ENCODE measurements at regions not wholly inside any gene's neighbourhood (a gene's known extent, or its start where the extent isn't known, plus 50 kb on each side); places are given as distances from the start of the nearest gene placed in this dataset.

GRCh38 chr12:67810166-67810565 lies 161.6 kb downstream of the DYRK2 start (continued):
- TF ChIP-seq TCF12 (IDR thresholded peaks at IDR 0.05) (no peak), EP300 (IDR thresholded peaks at IDR 0.05; ENCODE audit: borderline replicate concordance in 1 of 2, low read depth in 1 of 2, low read length in 1 of 2) (no peak), YY1 (IDR thresholded peaks at IDR 0.05; ENCODE audit: low read depth) (no peak), FOXJ3 (CRISPR knock-in tag; IDR thresholded peaks at IDR 0.05) (no peak), NRF1 (IDR thresholded peaks at IDR 0.05; ENCODE audit: low read depth, low read length) (no peak), TAF1 (IDR thresholded peaks at IDR 0.05; ENCODE audit: borderline replicate concordance, low read depth, low read length) (no peak)

- H3K27me3 ChIP-seq (ENCODE audit: insufficient read depth) = no peaks in the 10 kb centered on the region
- H3K4me2 ChIP-seq = no peak overlapping the region
- no peak overlapping the region for H2AFZ ChIP-seq (ENCODE audit: low read depth)
- POLR2A ChIA-PET = no interaction called here
- WGBS (ENCODE audit: low lambda C conversion rate) = 96% methylated on average over 1 of the region's 1 CpG
- no peak overlapping the region for H3K9ac ChIP-seq
- TF ChIP-seq FOXJ3 (CRISPR knock-in tag; IDR thresholded peaks at IDR 0.05) = no peak
- no peak for TF ChIP-seq YY1 (IDR thresholded peaks at IDR 0.05; ENCODE audit: low read depth)
- TF ChIP-seq MEF2A (IDR thresholded peaks at IDR 0.05; ENCODE audit: borderline replicate concordance, low read depth) = no peak
- no peak for TF ChIP-seq GATA2 (CRISPR knock-in tag; IDR thresholded peaks at IDR 0.05)
- H3K9me3 ChIP-seq = peaks cover 4% of the 10 kb centered on the region
- DNase-seq = no peak
- no peaks in the 10 kb centered on the region for H3K4me1 ChIP-seq (ENCODE audit: control insufficient read depth in 1 of 2, insufficient read depth in 2 of 2, low read depth in 1 of 2, low read length in 1 of 2)
- no peak overlapping the region for H3K27ac ChIP-seq (ENCODE audit: low read depth in 2 of 2, low read length in 1 of 2)
- H3F3A ChIP-seq (replicated peaks; ENCODE audit: insufficient read depth) = peaks cover 13% of the 10 kb centered on the region
- H4K20me1 ChIP-seq (ENCODE audit: insufficient read depth) = no peaks in the 10 kb centered on the region
- no peak overlapping the region for H3K4me3 ChIP-seq (ENCODE audit: low read depth in 2 of 2, low read length in 1 of 2)
- H3K79me2 ChIP-seq (ENCODE audit: insufficient read depth) = no peaks in the 10 kb centered on the region
- H3K36me3 ChIP-seq (replicated peaks in 1 of 2; ENCODE audit: control insufficient read depth in 1 of 2, insufficient read depth in 2 of 2, low read length in 1 of 2) = no peaks in the 10 kb centered on the region
- no peaks in the 10 kb centered on the region for H3K9me2 ChIP-seq
- CTCF ChIA-PET = no interaction called here
Observed at GRCh38 chr12:67811437-67812361, 163.2 kb downstream of the DYRK2 start.

- CTCF ChIA-PET = no interaction called here
- Histone ChIP-seq H3K9ac (no peak overlapping the region), H3K79me2 (ENCODE audit: insufficient read depth) (no peaks in the 10 kb centered on the region), H3K27me3 (ENCODE audit: insufficient read depth) (no peaks in the 10 kb centered on the region), H3F3A (replicated peaks; ENCODE audit: insufficient read depth) (peaks cover 11% of the 10 kb centered on the region), H3K4me1 (ENCODE audit: control insufficient read depth in 1 of 2, insufficient read depth in 2 of 2, low read depth in 1 of 2, low read length in 1 of 2) (no peaks in the 10 kb centered on the region), H3K9me3 (peaks cover 7% of the 10 kb centered on the region), H3K9me2 (no peaks in the 10 kb centered on the region), H3K4me2 (no peak overlapping the region), H3K4me3 (ENCODE audit: low read depth in 2 of 2, low read length in 1 of 2) (no peak overlapping the region), H2AFZ (ENCODE audit: low read depth) (no peak overlapping the region), H3K36me3 (replicated peaks in 1 of 2; ENCODE audit: control insufficient read depth in 1 of 2, insufficient read depth in 2 of 2, low read length in 1 of 2) (peaks cover 0 to 3% of the 10 kb centered on the region in 2 experiments), H3K27ac (ENCODE audit: low read depth in 2 of 2, low read length in 1 of 2) (peak overlapping the region in 1 of 2 experiments; percentile 44; a peak in 2 of 4 replicates), H4K20me1 (ENCODE audit: insufficient read depth) (no peaks in the 10 kb centered on the region)
- no peak for TF ChIP-seq NRF1 (IDR thresholded peaks at IDR 0.05; ENCODE audit: low read depth, low read length)
- TF ChIP-seq REST (IDR thresholded peaks at IDR 0.05; ENCODE audit: low read depth, low read length) = no peak
- no peak for TF ChIP-seq NFIC (IDR thresholded peaks at IDR 0.05; ENCODE audit: borderline replicate concordance)
- no peak for TF ChIP-seq GATA2 (CRISPR knock-in tag; IDR thresholded peaks at IDR 0.05)
- no peak for TF ChIP-seq FOXM1 (IDR thresholded peaks at IDR 0.05; ENCODE audit: low read depth)
- no peak for TF ChIP-seq ZBTB33 (IDR thresholded peaks at IDR 0.05; ENCODE audit: borderline replicate concordance, low read depth)
- TF ChIP-seq SMC3 (IDR thresholded peaks at IDR 0.05; ENCODE audit: low read depth, low read length) = no peak
- TF ChIP-seq TEAD4 (IDR thresholded peaks at IDR 0.05; ENCODE audit: borderline replicate concordance, insufficient read depth) = no peak
- no peak for TF ChIP-seq MAX (IDR thresholded peaks at IDR 0.05; ENCODE audit: low read depth)
- TF ChIP-seq USF1 (IDR thresholded peaks at IDR 0.05; ENCODE audit: borderline replicate concordance, low read depth) = no peak
- WGBS (ENCODE audit: low lambda C conversion rate) = 65% methylated on average over 4 of the region's 4 CpGs
- POLR2A ChIA-PET = no interaction called here
- no peak for DNase-seq
Observed at GRCh38 chr12:67813456-67813904, 164.9 kb downstream of the DYRK2 start.

Measured in SK-N-SH (cell line).